Transverse colon (tissue), 4 donors: ENCODE measurements at regions not wholly inside any gene's neighbourhood (a gene's known extent, or its start where the extent isn't known, plus 50 kb on each side); places are given as distances from the start of the nearest gene placed in this dataset.

Experiments
- DNase-seq: peaks from one replicate; pipeline ENCODE4 v3.0.0-alpha.2; 2019
- H3K27ac ChIP-seq, 4 donors: fragments of 200-600 bp; sonication (generic); 2 replicates each; pipeline ENCODE4 v1.5.1; 2016 to 2018; ENCODE audit warnings: inconsistent platforms in 4 of 4
- H3K27me3 ChIP-seq: fragments of 200-600 bp; sonication (generic); 2 replicates; pipeline ENCODE4 v1.5.1; 2017; ENCODE audit warnings: inconsistent platforms
- H3K36me3 ChIP-seq, 4 donors: fragments of 200-600 bp; sonication (generic); 2 replicates each; pipeline ENCODE4 v1.5.1; 2017 to 2019; ENCODE audit warnings: inconsistent platforms in 4 of 4
- H3K4me1 ChIP-seq, 4 donors: fragments of 200-600 bp; sonication (generic); 2 replicates each; pipeline ENCODE4 v1.5.1; 2017 to 2020; ENCODE audit warnings: inconsistent platforms in 4 of 4
- H3K4me3 ChIP-seq, 4 donors: fragments of 200-600 bp; sonication (generic); 1 replicate in 1 of 4; 2 replicates in 3 of 4; pipeline versions ENCODE4 v1.5.1 to v1.6.1; 2017 to 2019; ENCODE audit warnings: inconsistent platforms in 4 of 4
- H3K9me3 ChIP-seq, 2 donors: fragments of 200-600 bp; sonication (generic); 2 replicates each; pipeline ENCODE4 v1.5.1; 2017 to 2019; ENCODE audit warnings: inconsistent platforms in 2 of 2
- CTCF ChIP-seq, 5 experiments: fragments of 200-600 bp in 3 of 5; fragments of 450-650 bp in 2 of 5; sonication (generic) in 3 of 5; IDR thresholded peaks; 1 replicate in 2 of 5; 2 replicates in 3 of 5; pipeline ENCODE4 v1.5.1; 2016 to 2017; ENCODE audit warnings: antibody characterized with exemption in 5 of 5, inconsistent platforms in 3 of 5, mild to moderate bottlenecking in 2 of 5, moderate library complexity in 1 of 5
- EP300 ChIP-seq: sonication (generic); formaldehyde crosslinking; IDR thresholded peaks from one replicate; pipeline ENCODE4 v1.6.1; 2017; ENCODE audit warnings: antibody characterized with exemption, low read depth
- POLR2A ChIP-seq: fragments of 450-650 bp; IDR thresholded peaks from one replicate; pipeline ENCODE4 v1.6.1; 2016; ENCODE audit warnings: antibody characterized with exemption, mild to moderate bottlenecking, moderate library complexity
- POLR2AphosphoS5 ChIP-seq, 3 donors: sonication (generic); formaldehyde crosslinking; IDR thresholded peaks; one replicate each; pipeline ENCODE4 v1.6.1; 2016; ENCODE audit warnings: antibody characterized with exemption in 3 of 3
- WGBS, 2 donors: methylation state at CpG; one replicate each; pipeline ENCODE4 v1.1.5; 2018; ENCODE audit warnings: low coverage in 1 of 2; 5-methylcytosine and 5-hydroxymethylcytosine counted together
- in situ Hi-C, 4 donors: fragments of 200-750 bp; cut with MboI; loops; one replicate each; pipeline versions ENCODE4 v1.15.0 to v1.15.1; 2017; ENCODE audit warnings: low sequenced_read_pairs in 3 of 4, low pct_ligation_motif_present in 1 of 4, low pct_unique_long_range_greater_than_20kb in 1 of 4
- intact Hi-C: fragments of 100-400 bp; cut with DNase I; formaldehyde crosslinking; loops from one replicate; pipeline ENCODE4 v1.15.1; 2023; ENCODE audit warnings: low total_unique reads

GRCh38 chr2:5818961-5819600 lies 126.9 kb downstream of the SOX11 start:
- intact Hi-C loops, result no loop called here
- 37 to 40% methylated on average over 3 of the region's 3 CpGs for WGBS, 2 donors
- DNase-seq, result no peak

DNA sequence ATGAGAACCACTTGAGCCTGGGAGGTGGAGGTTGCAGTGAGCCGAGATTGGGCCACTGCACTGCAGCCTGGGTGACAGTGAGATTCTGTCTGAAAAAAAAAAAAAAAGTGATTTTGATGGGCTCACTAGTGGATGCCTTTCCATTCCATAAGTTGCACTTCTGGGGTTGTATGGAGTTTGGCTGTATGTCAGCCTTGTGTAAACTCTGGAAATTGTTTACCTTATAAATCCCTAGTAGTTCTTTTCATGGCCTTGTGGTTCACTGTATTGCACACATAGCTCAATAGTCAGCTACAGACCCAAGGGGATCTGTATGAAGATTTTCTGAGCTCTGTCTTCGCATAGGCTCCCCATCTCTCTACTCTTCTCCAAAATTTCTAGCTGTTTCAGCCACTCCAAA lies 131.9 kb downstream of the SOX11 start:
- Histone ChIP-seq H3K27ac (no peak overlapping the region), H3K9me3 (peaks cover 0 to 4% of the 10 kb centered on the region in 2 donors), H3K36me3 (no peaks in the 10 kb centered on the region), H3K4me3 (no peak overlapping the region), H3K27me3 (no peaks in the 10 kb centered on the region), H3K4me1 (no peaks in the 10 kb centered on the region)
- intact Hi-C loops, result no loop called here
- in situ Hi-C loops, result no loop called here
- TF ChIP-seq POLR2AphosphoS5 (IDR thresholded peaks at IDR 0.05), result no peak
- TF ChIP-seq CTCF (IDR thresholded peaks at IDR 0.05), result no peak
- no peak for TF ChIP-seq POLR2A
- no peak for TF ChIP-seq EP300
- no peak for DNase-seq
- WGBS, 2 donors, result 62 to 71% methylated on average over 1 to 2 of the region's 2 CpGs

More at GRCh38 chr2:5818961-5819600, 126.9 kb downstream of the SOX11 start:
- Histone ChIP-seq H3K4me1 (no peaks in the 10 kb centered on the region), H3K4me3 (no peak overlapping the region), H3K27ac (no peak overlapping the region), H3K36me3 (no peaks in the 10 kb centered on the region), H3K27me3 (no peaks in the 10 kb centered on the region), H3K9me3 (peaks cover 0 to under 1% of the 10 kb centered on the region in 2 donors)
- TF ChIP-seq CTCF (IDR thresholded peaks at IDR 0.05) (no peak), EP300 (no peak), POLR2A (no peak), POLR2AphosphoS5 (IDR thresholded peaks at IDR 0.05) (no peak)
- in situ Hi-C loops, result no loop called here

- 90 to 100% methylated on average over 1 of the region's 1 CpG for WGBS, 2 donors
- Histone ChIP-seq H3K27ac (no peak overlapping the region), H3K4me1 (no peaks in the 10 kb centered on the region), H3K4me3 (no peak overlapping the region), H3K36me3 (no peaks in the 10 kb centered on the region), H3K9me3 (peaks cover 0 to 4% of the 10 kb centered on the region in 2 donors), H3K27me3 (no peaks in the 10 kb centered on the region)
- no peak for DNase-seq
- intact Hi-C loops, result no loop called here
- in situ Hi-C loops, result no loop called here
- TF ChIP-seq CTCF (IDR thresholded peaks at IDR 0.05) (no peak), POLR2AphosphoS5 (IDR thresholded peaks at IDR 0.05) (no peak), EP300 (no peak), POLR2A (no peak)
These were observed 133.5 kb downstream of the SOX11 start for GRCh38 chr2:5825686-5826085.

- DNase-seq, result no peak
- no peak for TF ChIP-seq EP300
- no peak for TF ChIP-seq POLR2A
- no peak for TF ChIP-seq CTCF (IDR thresholded peaks at IDR 0.05)
- TF ChIP-seq POLR2AphosphoS5 (IDR thresholded peaks at IDR 0.05), result no peak
- 42 to 53% methylated on average over 5 of the region's 5 CpGs for WGBS, 2 donors
- no peaks in the 10 kb centered on the region for H3K4me1 ChIP-seq
- no peak overlapping the region for H3K27ac ChIP-seq
- intact Hi-C loops, result no loop called here
- H3K9me3 ChIP-seq, result peaks cover 0 to 4% of the 10 kb centered on the region in 2 donors
- H3K4me3 ChIP-seq, result no peak overlapping the region
- in situ Hi-C loops, result no loop called here
- H3K36me3 ChIP-seq, result no peaks in the 10 kb centered on the region
- no peaks in the 10 kb centered on the region for H3K27me3 ChIP-seq
These were observed 134.9 kb downstream of the SOX11 start for GRCh38 chr2:5826979-5827655.
